Midbrain (tissue), 1 donor: ENCODE measurements at regions not wholly inside any gene's neighbourhood (a gene's known extent, or its start where the extent isn't known, plus 50 kb on each side); places are given as distances from the start of the nearest gene placed in this dataset.
"Not testable (repeated sequence)": the region's sequence is repeated elsewhere in the genome, so short reads cannot be mapped to it uniquely, and the experiment has no call there.

Experiments
- DNase-seq: peaks from one replicate; lab custom pipeline; 2025; lab: John Stamatoyannopoulos, UW

- DNase-seq: not testable (repeated sequence)
Observed at GRCh38 chr17:64726025-64726424, 63.9 kb upstream of the SMURF2 start.

- not testable (repeated sequence) for DNase-seq
Observed at GRCh38 chr17:64724246-64724645, 62.1 kb upstream of the SMURF2 start.

DNA sequence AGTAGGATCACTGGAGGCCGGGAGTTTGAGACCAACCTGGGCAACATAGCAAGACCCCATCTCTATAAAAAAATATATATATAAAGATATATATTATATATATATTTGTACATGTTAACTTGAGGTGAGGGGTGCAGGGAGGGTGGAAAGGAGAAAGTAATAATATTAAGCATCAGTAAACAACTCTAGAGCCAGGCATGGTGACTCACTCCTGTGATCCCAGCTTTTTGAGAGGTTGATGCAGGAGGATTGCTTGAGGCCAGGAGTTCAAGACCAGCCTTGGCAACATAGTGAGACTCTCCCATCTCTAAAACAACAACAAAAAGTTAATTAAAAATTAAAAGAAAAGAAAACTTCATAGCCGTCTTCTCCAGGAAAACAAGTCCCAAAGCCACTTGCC, 61.7 kb upstream of the SMURF2 start:
- no peak for DNase-seq

GRCh38 chr17:64721556-64721955, 59.4 kb upstream of the SMURF2 start:
- DNase-seq: not testable (repeated sequence)

- DNase-seq: peak; percentile 16
Observed at GRCh38 chr17:64720253-64720652, 58.1 kb upstream of the SMURF2 start.

DNA sequence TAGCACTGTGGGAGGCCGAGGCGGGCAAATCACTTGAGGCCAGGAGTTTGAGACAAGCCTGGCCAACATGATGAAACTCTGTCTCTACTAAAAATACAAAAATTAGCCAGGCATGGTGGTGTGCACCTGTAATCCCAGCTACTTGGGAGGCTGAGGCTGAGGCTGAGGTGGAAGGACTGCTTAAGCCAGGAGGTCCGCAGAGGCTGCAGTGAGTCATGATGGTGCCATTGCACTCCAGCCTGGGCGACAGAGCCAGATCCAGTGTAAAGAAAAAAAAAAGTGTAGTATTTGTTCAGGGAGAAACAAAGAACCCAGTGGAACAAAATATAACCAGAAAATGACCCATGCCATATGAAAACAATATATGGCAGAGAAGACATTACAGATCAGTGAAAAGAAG, 57.4 kb upstream of the SMURF2 start:
- not testable (repeated sequence) for DNase-seq

GRCh38 chr17:64718816-64719215, 56.7 kb upstream of the SMURF2 start:
- not testable (repeated sequence) for DNase-seq

GRCh38 chr17:64718058-64718457, 56.0 kb upstream of the SMURF2 start:
- DNase-seq: no peak

DNA sequence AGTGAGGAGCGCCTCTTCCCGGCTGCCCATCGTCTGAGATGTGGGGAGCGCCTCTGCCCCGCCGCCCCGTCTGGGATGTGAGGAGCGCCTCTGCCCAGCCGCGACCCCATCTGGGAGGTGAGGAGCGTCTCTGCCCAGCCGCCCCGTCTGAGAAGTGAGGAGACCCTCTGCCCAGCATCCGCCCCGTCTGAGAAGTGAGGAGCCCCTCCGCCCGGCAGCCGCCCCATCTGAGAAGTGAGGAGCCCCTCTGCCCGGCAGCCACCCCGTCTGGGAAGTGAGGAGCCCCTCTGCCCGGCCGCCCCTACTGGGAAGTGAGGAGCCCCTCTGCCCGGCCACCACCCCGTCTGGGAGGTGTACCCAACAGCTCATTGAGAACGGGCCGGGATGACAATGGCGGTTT, 54.4 kb upstream of the SMURF2 start:
- not testable (repeated sequence) for DNase-seq

- not testable (repeated sequence) for DNase-seq
Observed at GRCh38 chr17:64713786-64714185, 51.7 kb upstream of the SMURF2 start.

DNA sequence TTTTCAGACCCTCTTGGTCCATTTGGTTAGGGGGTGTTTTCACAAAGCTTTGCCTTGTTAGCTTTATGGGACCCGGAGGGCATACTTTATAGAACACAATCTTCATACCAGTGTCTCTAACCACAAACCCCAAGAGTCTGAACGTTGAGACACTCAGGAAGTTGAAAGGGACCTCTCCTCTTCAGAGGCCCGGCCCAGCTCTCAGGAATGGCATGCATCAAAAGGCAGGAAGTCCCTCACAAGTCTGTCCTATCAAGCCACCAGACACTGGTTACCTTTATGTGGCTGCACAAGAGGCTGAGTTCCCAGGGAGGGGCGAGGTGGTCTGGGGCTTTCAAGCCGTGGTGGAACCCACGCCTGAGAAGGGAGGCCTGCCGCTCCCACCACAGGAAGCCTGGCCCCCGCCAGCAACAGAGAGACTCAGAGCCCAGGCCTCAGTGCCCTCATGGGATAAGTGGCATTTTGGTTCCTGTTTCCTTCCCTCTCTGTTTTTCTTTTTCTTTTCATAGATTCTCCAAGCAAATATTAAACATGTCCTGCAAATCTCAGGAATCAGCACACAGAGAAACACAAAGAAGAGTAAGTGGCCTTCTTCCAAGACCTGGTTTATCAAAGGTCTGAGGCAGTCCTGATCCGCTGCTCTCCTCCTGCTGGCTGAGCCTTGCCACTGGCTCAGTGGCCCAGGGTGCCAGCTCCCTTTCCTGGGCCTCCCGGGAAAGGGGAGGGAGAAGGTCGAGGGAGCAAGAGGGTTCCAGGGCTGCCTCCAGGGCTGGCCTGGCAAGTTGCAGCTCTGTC, 50.6 kb upstream of the SMURF2 start:
- not testable (repeated sequence) for DNase-seq
